ENCODE measurements at regions not wholly inside any gene's neighbourhood (a gene's known extent, or its start where the extent isn't known, plus 50 kb on each side); places are given as distances from the start of the nearest gene placed in this dataset.

- Mint-ChIP-seq H3K36me3 (no peaks in the 10 kb centered on the region), H3K9me3 (no peaks in the 10 kb centered on the region), H3K27ac (no peak overlapping the region), H3K4me1 (peaks cover 4% of the 10 kb centered on the region), H3K27me3 (peaks cover 7% of the 10 kb centered on the region), H3K4me3 (no peak overlapping the region)
Measured at GRCh38 chr14:100666403-100666802, 60.3 kb upstream of the DLK1 start.

GRCh38 chr14:100666851-100667250 is 59.8 kb upstream of the DLK1 start:
- H3K27me3 Mint-ChIP-seq: peaks cover 10% of the 10 kb centered on the region
- H3K4me1 Mint-ChIP-seq: peaks cover 4% of the 10 kb centered on the region
- no peak overlapping the region for H3K27ac Mint-ChIP-seq
- H3K36me3 Mint-ChIP-seq: no peaks in the 10 kb centered on the region
- no peak overlapping the region for H3K4me3 Mint-ChIP-seq
- H3K9me3 Mint-ChIP-seq: no peaks in the 10 kb centered on the region

- peaks cover 4% of the 10 kb centered on the region for H3K4me1 Mint-ChIP-seq
- peaks cover 11% of the 10 kb centered on the region for H3K27me3 Mint-ChIP-seq
- H3K27ac Mint-ChIP-seq: no peak overlapping the region
- H3K9me3 Mint-ChIP-seq: no peaks in the 10 kb centered on the region
- no peaks in the 10 kb centered on the region for H3K36me3 Mint-ChIP-seq
- no peak overlapping the region for H3K4me3 Mint-ChIP-seq
Measured at GRCh38 chr14:100667656-100668055, 59.0 kb upstream of the DLK1 start.

GRCh38 chr14:100668352-100668751 is 58.3 kb upstream of the DLK1 start:
- Mint-ChIP-seq H3K4me3 (no peak overlapping the region), H3K9me3 (no peaks in the 10 kb centered on the region), H3K4me1 (no peaks in the 10 kb centered on the region), H3K27ac (no peak overlapping the region), H3K27me3 (peaks cover 13% of the 10 kb centered on the region), H3K36me3 (no peaks in the 10 kb centered on the region)

- no peaks in the 10 kb centered on the region for H3K36me3 Mint-ChIP-seq
- H3K27me3 Mint-ChIP-seq: peaks cover 18% of the 10 kb centered on the region
- no peak overlapping the region for H3K4me3 Mint-ChIP-seq
- no peaks in the 10 kb centered on the region for H3K9me3 Mint-ChIP-seq
- no peak overlapping the region for H3K27ac Mint-ChIP-seq
- no peaks in the 10 kb centered on the region for H3K4me1 Mint-ChIP-seq
Measured at GRCh38 chr14:100669011-100669412, 57.7 kb upstream of the DLK1 start.

- Mint-ChIP-seq H3K4me3 (no peak overlapping the region), H3K27me3 (peaks cover 21% of the 10 kb centered on the region), H3K4me1 (no peaks in the 10 kb centered on the region), H3K9me3 (no peaks in the 10 kb centered on the region), H3K27ac (no peak overlapping the region), H3K36me3 (no peaks in the 10 kb centered on the region)
Measured at GRCh38 chr14:100669468-100669867, 57.2 kb upstream of the DLK1 start.

- Mint-ChIP-seq H3K9me3 (no peaks in the 10 kb centered on the region), H3K27me3 (peaks cover 20% of the 10 kb centered on the region), H3K27ac (no peak overlapping the region), H3K36me3 (no peaks in the 10 kb centered on the region), H3K4me3 (no peak overlapping the region), H3K4me1 (no peaks in the 10 kb centered on the region)
Measured at GRCh38 chr14:100670017-100670752, 56.5 kb upstream of the DLK1 start.

- H3K4me3 Mint-ChIP-seq: no peak overlapping the region
- no peaks in the 10 kb centered on the region for H3K4me1 Mint-ChIP-seq
- peaks cover 21% of the 10 kb centered on the region for H3K27me3 Mint-ChIP-seq
- no peaks in the 10 kb centered on the region for H3K9me3 Mint-ChIP-seq
- H3K36me3 Mint-ChIP-seq: no peaks in the 10 kb centered on the region
- no peak overlapping the region for H3K27ac Mint-ChIP-seq
Measured at GRCh38 chr14:100670753-100671049, 56.0 kb upstream of the DLK1 start.

- Mint-ChIP-seq H3K27me3 (peaks cover 21% of the 10 kb centered on the region), H3K27ac (no peak overlapping the region), H3K4me3 (no peak overlapping the region), H3K36me3 (no peaks in the 10 kb centered on the region), H3K4me1 (no peaks in the 10 kb centered on the region), H3K9me3 (no peaks in the 10 kb centered on the region)
Measured at GRCh38 chr14:100671386-100671901, 55.2 kb upstream of the DLK1 start.

- no peak overlapping the region for H3K4me3 Mint-ChIP-seq
- H3K4me1 Mint-ChIP-seq: no peaks in the 10 kb centered on the region
- no peaks in the 10 kb centered on the region for H3K9me3 Mint-ChIP-seq
- peaks cover 21% of the 10 kb centered on the region for H3K27me3 Mint-ChIP-seq
- no peaks in the 10 kb centered on the region for H3K36me3 Mint-ChIP-seq
- H3K27ac Mint-ChIP-seq: no peak overlapping the region
Measured at GRCh38 chr14:100671906-100672305, 54.8 kb upstream of the DLK1 start.

GRCh38 chr14:100673085-100673806 is 53.4 kb upstream of the DLK1 start:
- H3K9me3 Mint-ChIP-seq: no peaks in the 10 kb centered on the region
- H3K27ac Mint-ChIP-seq: no peak overlapping the region
- H3K36me3 Mint-ChIP-seq: no peaks in the 10 kb centered on the region
- H3K27me3 Mint-ChIP-seq: peaks cover 18% of the 10 kb centered on the region
- no peaks in the 10 kb centered on the region for H3K4me1 Mint-ChIP-seq
- no peak overlapping the region for H3K4me3 Mint-ChIP-seq

- Mint-ChIP-seq H3K4me1 (no peaks in the 10 kb centered on the region), H3K4me3 (no peak overlapping the region), H3K27me3 (peaks cover 18% of the 10 kb centered on the region), H3K27ac (no peak overlapping the region), H3K36me3 (no peaks in the 10 kb centered on the region), H3K9me3 (no peaks in the 10 kb centered on the region)
Measured at GRCh38 chr14:100673807-100674154, 52.9 kb upstream of the DLK1 start.

- H3K9me3 Mint-ChIP-seq: no peaks in the 10 kb centered on the region
- H3K4me1 Mint-ChIP-seq: no peaks in the 10 kb centered on the region
- H3K27ac Mint-ChIP-seq: no peak overlapping the region
- no peaks in the 10 kb centered on the region for H3K36me3 Mint-ChIP-seq
- H3K4me3 Mint-ChIP-seq: no peak overlapping the region
- peaks cover 18% of the 10 kb centered on the region for H3K27me3 Mint-ChIP-seq
Measured at GRCh38 chr14:100674428-100674827, 52.3 kb upstream of the DLK1 start.

- H3K9me3 Mint-ChIP-seq: no peaks in the 10 kb centered on the region
- H3K4me3 Mint-ChIP-seq: no peak overlapping the region
- H3K27ac Mint-ChIP-seq: no peak overlapping the region
- no peaks in the 10 kb centered on the region for H3K36me3 Mint-ChIP-seq
- H3K4me1 Mint-ChIP-seq: no peaks in the 10 kb centered on the region
- H3K27me3 Mint-ChIP-seq: peaks cover 16% of the 10 kb centered on the region
Measured at GRCh38 chr14:100674897-100675619, 51.6 kb upstream of the DLK1 start.

GRCh38 chr14:100675699-100676684 is 50.7 kb upstream of the DLK1 start:
- Mint-ChIP-seq H3K4me3 (no peak overlapping the region), H3K4me1 (no peaks in the 10 kb centered on the region), H3K36me3 (no peaks in the 10 kb centered on the region), H3K9me3 (no peaks in the 10 kb centered on the region), H3K27me3 (peaks cover 16% of the 10 kb centered on the region), H3K27ac (no peak overlapping the region)

All from activated naive CD4-positive, alpha-beta T cell treated with anti-CD3 and anti-CD28 coated beads, Interleukin-2, amount 50 U/mL, for 24 hours (primary cell).